Activated CD4-positive, alpha-beta T cell treated with anti-CD3 and anti-CD28 coated beads, Interleukin-10, Interleukin-2, amounts not matched to agents 100 ng/mL and 50 ng/mL, durations not matched to agents 16 hours and 8 hours (primary cell): ENCODE measurements at regions not wholly inside any gene's neighbourhood (a gene's known extent, or its start where the extent isn't known, plus 50 kb on each side); places are given as distances from the start of the nearest gene placed in this dataset.
"Not testable (repeated sequence)": the region's sequence is repeated elsewhere in the genome, so short reads cannot be mapped to it uniquely, and the experiment has no call there.

Experiments
- DNase-seq: peaks from one replicate; pipeline ENCODE4 v3.0.0-alpha.2; 2020

- no peak for DNase-seq
Observed at GRCh38 chr14:65975865-65976264, 510.3 kb upstream of the CCDC196 start.

DNA sequence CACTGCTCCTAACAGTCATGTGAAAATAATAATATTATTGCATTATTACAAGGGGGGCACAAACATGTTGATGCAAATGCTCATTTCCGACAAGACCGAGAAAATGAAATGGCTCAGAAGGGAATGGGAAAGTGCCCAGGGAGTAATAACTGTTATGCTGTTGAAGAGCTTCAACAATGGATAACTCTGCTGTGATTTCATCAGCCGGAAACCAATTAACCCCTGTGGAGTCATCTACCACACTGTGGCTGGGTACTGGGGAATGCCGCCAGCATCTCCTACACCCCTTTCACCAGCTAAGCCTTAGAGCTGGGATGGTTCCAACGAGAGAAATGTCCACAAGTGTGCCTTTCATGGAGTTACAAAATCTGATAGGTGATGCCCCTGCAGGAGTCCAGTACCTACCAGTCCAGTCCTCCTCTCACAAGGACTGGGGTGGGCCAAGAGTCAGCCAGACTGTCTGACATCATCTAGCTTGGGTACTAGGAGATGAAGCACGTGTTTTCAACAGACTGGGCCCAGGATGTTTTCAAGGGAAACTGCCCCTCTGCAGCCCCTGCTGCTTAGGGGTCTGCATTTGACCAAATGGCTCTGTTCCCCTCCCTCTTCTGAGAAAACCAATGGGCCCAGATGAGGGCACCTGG, 509.3 kb upstream of the CCDC196 start:
- no peak for DNase-seq

- DNase-seq, result no peak
Observed at GRCh38 chr14:65981192-65981843, 504.9 kb upstream of the CCDC196 start.

DNA sequence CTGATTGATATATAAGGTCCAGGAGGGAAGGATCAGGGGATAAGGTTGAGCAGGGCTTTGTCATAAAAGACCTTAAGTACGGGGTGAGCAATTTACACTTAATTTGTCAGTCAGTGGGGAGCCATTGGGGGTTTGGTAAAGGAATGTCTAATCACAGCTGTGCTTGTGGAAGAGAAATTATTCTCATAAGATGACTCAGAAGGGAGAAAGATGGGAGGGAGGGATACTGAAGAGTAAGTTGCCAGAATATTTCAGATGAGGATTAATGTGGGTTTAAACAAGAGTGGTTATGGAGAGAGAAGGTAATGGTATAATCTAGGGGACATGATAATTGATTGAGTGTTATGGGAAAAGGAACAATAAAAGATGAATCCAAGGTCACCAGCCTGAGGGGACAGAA, 500.1 kb upstream of the CCDC196 start:
- DNase-seq, result no peak

DNA sequence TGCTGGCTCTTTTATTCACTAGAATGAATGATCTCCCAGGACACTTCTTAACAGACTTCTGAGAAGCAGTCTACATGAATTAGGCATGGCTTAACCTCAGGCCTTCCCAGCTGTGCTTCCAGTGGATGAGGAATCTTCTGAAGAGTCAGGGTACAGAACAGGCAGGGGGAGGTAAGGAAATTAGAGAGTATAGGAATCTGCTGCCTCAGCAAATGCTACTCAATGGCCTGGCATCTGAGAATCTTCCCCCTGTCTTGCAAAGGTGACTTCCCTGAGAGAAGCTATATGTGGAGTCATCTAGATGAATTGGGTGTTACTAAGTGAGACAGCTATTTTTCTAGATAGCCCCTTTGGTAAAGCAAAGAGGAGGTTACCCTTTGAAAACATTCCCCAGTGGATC, 496.2 kb upstream of the CCDC196 start:
- no peak for DNase-seq

- no peak for DNase-seq
Observed at GRCh38 chr14:65991104-65991503, 495.1 kb upstream of the CCDC196 start.

- DNase-seq, result not testable (repeated sequence)
Observed at GRCh38 chr14:65991935-65992334, 494.2 kb upstream of the CCDC196 start.

DNA sequence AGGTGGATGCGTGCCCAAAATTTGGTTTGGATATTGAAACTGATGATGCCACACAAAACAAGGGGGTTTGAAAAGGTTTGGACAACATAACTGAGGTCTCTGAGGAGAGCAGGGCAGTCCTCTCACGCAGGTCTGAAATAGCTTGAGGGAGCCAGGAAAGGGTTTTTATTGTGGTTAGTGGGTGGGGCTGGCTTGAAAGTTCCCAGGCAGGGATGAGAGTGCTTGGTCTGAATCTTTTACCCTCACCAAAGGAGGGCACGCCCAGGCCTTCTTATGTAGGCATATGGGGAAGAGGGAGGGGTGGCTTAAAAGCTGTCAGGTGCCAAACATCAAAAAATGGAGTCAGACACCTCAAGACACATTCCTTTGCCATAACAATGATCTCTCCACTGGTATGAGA, 493.1 kb upstream of the CCDC196 start:
- no peak for DNase-seq

GRCh38 chr14:65993996-65994395, 492.2 kb upstream of the CCDC196 start:
- no peak for DNase-seq

DNA sequence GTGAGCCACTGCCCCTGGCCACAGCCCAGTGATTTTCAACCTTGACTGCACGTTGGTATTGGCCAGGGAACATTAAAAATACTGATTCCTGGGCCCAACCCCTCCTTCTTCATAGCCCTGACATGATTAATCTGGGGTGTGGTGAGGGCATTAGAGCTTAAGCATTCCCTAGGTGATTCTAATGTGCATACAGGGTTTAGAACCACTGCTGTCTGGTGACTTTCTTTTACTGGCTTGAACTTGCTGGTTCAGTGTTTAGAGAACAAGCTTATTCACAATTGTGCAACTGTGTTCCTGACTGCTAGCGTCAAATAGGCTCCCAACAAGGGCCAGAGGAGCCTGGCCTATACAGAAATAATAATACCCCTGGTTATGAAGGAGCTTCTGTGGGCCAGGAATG, 488.8 kb upstream of the CCDC196 start:
- no peak for DNase-seq

- DNase-seq, result no peak
Observed at GRCh38 chr14:65999865-66000264, 486.3 kb upstream of the CCDC196 start.

DNA sequence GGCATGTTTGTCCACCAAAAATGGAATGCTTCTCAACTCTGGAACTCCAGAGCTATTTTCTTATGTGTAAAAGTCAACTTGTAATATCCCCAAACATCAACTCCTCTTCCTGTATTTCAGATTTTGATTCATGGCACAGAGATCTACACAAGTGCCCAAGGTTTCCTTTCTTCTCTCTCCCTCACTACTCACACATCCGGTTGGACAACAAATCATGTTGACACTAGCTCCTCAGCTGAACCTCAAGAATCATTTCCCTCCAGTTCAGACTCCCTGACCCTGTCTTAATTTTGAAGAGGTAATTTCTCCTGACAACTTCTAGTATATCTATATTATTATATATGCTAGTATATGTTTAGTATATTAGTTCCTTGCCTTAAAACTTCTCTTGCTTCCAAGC, 485.4 kb upstream of the CCDC196 start:
- DNase-seq, result no peak

GRCh38 chr14:66001356-66001755, 484.8 kb upstream of the CCDC196 start:
- DNase-seq, result no peak

GRCh38 chr14:66003082-66003730, 483.0 kb upstream of the CCDC196 start:
- no peak for DNase-seq

GRCh38 chr14:66005900-66006434, 480.2 kb upstream of the CCDC196 start:
- no peak for DNase-seq

DNA sequence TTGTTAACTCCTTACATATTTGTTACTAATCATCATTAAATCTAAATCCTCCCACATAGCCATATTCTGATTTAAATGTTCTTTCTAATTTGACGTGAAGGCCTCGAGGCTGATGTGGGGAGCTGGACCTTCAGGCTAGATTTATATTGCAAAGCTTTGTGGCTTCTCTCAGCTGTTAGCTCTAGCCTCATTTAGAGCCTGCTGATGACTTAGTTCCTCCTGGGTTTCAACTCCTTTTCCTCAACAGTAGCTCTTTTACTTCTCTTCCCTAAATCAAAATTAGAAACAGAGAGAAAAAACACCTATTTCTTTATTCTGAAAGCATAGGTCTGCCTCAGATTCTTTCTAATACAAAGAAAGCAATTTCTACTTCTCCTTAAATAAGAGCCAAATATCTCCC, 477.5 kb upstream of the CCDC196 start:
- no peak for DNase-seq

GRCh38 chr14:66009089-66009488, 477.1 kb upstream of the CCDC196 start:
- DNase-seq, result no peak

DNA sequence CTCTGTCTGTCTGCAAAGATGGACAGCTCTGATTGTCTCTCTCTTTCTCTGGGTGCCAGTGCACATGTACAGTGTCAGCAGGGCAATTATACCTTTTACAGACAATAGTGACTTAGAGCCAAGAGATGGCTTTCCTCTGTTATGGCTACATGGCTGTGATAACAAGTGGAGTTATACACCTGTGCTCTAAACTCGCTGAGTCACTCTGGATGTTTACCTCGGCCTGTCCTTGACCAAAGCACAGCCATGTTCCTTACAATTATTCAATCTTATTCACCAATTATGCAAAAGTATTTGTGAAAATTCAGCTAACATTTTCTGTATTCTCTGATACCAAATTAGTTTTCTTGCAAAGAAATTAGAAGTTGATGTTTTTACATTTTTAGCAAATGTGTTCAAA, 475.5 kb upstream of the CCDC196 start:
- peak; percentile 19 for DNase-seq

- DNase-seq, result peak; percentile 4
Observed at GRCh38 chr14:66011855-66012254, 474.3 kb upstream of the CCDC196 start.

- DNase-seq, result not testable (repeated sequence)
Observed at GRCh38 chr14:66013607-66014006, 472.6 kb upstream of the CCDC196 start.

GRCh38 chr14:66015071-66015780, 470.9 kb upstream of the CCDC196 start:
- no peak for DNase-seq

- no peak for DNase-seq
Observed at GRCh38 chr14:66017927-66018326, 468.2 kb upstream of the CCDC196 start.

DNA sequence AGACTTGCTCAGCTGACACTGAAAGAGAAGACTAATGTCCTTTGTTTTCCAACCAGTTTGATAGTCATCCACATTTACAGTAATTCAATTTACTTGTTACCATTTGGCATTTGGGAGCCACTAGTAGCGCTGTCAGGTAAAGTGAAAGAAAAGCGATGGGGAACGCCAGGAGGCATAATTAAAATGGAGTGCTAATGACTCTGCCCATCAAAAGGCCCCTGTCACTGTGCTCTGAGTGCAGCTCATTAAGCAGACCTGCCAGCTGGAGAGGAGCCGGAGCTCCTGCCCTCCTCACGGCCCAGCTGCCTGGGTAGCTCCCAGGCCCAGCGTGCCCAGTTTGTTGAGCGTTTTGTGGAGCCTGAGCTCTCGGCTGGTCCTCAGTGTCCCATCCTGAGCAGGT, 463.6 kb upstream of the CCDC196 start:
- DNase-seq, result no peak

GRCh38 chr14:66025779-66026178, 460.4 kb upstream of the CCDC196 start:
- no peak for DNase-seq
